ENCODE measurements at regions not wholly inside any gene's neighbourhood (a gene's known extent, or its start where the extent isn't known, plus 50 kb on each side); places are given as distances from the start of the nearest gene placed in this dataset.

GRCh38 chr5:113901718-113902117, 388.2 kb downstream of the YTHDC2 start:
- no peak for DNase-seq (ENCODE audit: low read depth in 2 of 2)

GRCh38 chr5:113902917-113903660, 389.6 kb downstream of the YTHDC2 start:
- no peak for DNase-seq (ENCODE audit: low read depth in 2 of 2)

- no peak for DNase-seq (ENCODE audit: low read depth in 2 of 2)
Measured at GRCh38 chr5:113909782-113910181, 396.3 kb downstream of the YTHDC2 start.

GRCh38 chr5:113917997-113918396, 404.5 kb downstream of the YTHDC2 start:
- DNase-seq (ENCODE audit: low read depth in 2 of 2), result no peak

- peak; percentile 45 to 79 for DNase-seq (ENCODE audit: low read depth in 2 of 2)
Measured at GRCh38 chr5:113922343-113922742, 408.8 kb downstream of the YTHDC2 start.

- no peak for DNase-seq (ENCODE audit: low read depth in 2 of 2)
Measured at GRCh38 chr5:113935453-113935852, 422.0 kb downstream of the YTHDC2 start.

GRCh38 chr5:113937301-113937700, 423.8 kb downstream of the YTHDC2 start:
- no peak for DNase-seq (ENCODE audit: low read depth in 2 of 2)

- DNase-seq (ENCODE audit: low read depth in 2 of 2), result no peak
Measured at GRCh38 chr5:113939988-113940387, 421.9 kb upstream of the KCNN2 start.

- no peak for DNase-seq (ENCODE audit: low read depth in 2 of 2)
Measured at GRCh38 chr5:113950186-113950585, 411.7 kb upstream of the KCNN2 start.

- DNase-seq (ENCODE audit: low read depth in 2 of 2), result no peak
Measured at GRCh38 chr5:113965225-113965624, 396.6 kb upstream of the KCNN2 start.

GRCh38 chr5:113969901-113970300, 392.0 kb upstream of the KCNN2 start:
- DNase-seq (ENCODE audit: low read depth in 2 of 2), result no peak

GRCh38 chr5:113971454-113971853, 390.4 kb upstream of the KCNN2 start:
- DNase-seq (ENCODE audit: low read depth in 2 of 2), result no peak

GRCh38 chr5:113974976-113975375, 386.9 kb upstream of the KCNN2 start:
- DNase-seq (ENCODE audit: low read depth in 2 of 2), result no peak

- DNase-seq (ENCODE audit: low read depth in 2 of 2), result no peak
Measured at GRCh38 chr5:113984928-113985327, 376.9 kb upstream of the KCNN2 start.

GRCh38 chr5:113985505-113985904, 376.4 kb upstream of the KCNN2 start:
- DNase-seq (ENCODE audit: low read depth in 2 of 2), result no peak

GRCh38 chr5:113989278-113989912, 372.5 kb upstream of the KCNN2 start:
- peak in 1 of 2 donors; percentile 1 for DNase-seq (ENCODE audit: low read depth in 2 of 2)

GRCh38 chr5:113989913-113990305, 372.0 kb upstream of the KCNN2 start:
- no peak for DNase-seq (ENCODE audit: low read depth in 2 of 2)

- DNase-seq (ENCODE audit: low read depth in 2 of 2), result no peak
Measured at GRCh38 chr5:114001076-114001475, 360.8 kb upstream of the KCNN2 start.

GRCh38 chr5:114006582-114006981, 355.3 kb upstream of the KCNN2 start:
- no peak for DNase-seq (ENCODE audit: low read depth in 2 of 2)

GRCh38 chr5:114007678-114008077, 354.2 kb upstream of the KCNN2 start:
- no peak for DNase-seq (ENCODE audit: low read depth in 2 of 2)

GRCh38 chr5:114010362-114010761, 351.5 kb upstream of the KCNN2 start:
- DNase-seq (ENCODE audit: low read depth in 2 of 2), result no peak

- peak in 1 of 2 donors; percentile 0 for DNase-seq (ENCODE audit: low read depth in 2 of 2)
Measured at GRCh38 chr5:114018186-114018585, 343.7 kb upstream of the KCNN2 start.

- DNase-seq (ENCODE audit: low read depth in 2 of 2), result no peak
Measured at GRCh38 chr5:114038756-114039155, 323.1 kb upstream of the KCNN2 start.

Data from dermis microvascular lymphatic vessel endothelial cell (primary cell).